ENCODE measurements at regions not wholly inside any gene's neighbourhood (a gene's known extent, or its start where the extent isn't known, plus 50 kb on each side); places are given as distances from the start of the nearest gene placed in this dataset.

DNA sequence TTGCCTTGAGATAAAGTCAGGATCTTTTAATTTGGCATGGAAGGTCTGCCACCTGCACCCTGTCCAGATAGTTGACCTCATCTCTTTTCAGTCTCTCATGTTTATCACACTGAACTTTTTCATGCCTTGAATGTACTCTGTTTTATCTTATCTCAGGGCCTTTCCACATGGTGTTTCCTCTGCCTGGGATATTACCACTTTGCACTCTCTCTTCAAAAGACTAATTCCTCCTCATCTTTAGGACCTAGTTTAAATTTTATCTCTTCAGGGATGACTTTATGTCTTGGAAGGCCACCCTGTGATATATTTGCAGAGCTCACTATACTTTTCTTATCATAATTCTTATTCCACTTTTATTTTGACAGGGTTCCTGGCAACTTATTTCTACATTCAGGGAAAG is 150.0 kb downstream of the DNAJB9 start:
- TF ChIP-seq CTCF (IDR thresholded peaks at IDR 0.05; ENCODE audit: low read depth, low read length, missing input control) (no peak), REST (IDR thresholded peaks at IDR 0.05) (no peak), EGR1 (IDR thresholded peaks at IDR 0.05; ENCODE audit: low read depth in 2 of 2) (no peak), TAF1 (conservative IDR thresholded peaks at IDR 0.05) (no peak), GABPA (IDR thresholded peaks at IDR 0.05 in 1 of 2, conservative IDR thresholded peaks at IDR 0.05 in 1 of 2) (no peak), YY1 (IDR thresholded peaks at IDR 0.05) (no peak), RAD21 (IDR thresholded peaks at IDR 0.05) (no peak), HNF4A (conservative IDR thresholded peaks at IDR 0.05) (no peak), SP1 (IDR thresholded peaks at IDR 0.05) (no peak), HNF4G (IDR thresholded peaks at IDR 0.05) (no peak)
- TF ChIP-seq, protein P1, sequence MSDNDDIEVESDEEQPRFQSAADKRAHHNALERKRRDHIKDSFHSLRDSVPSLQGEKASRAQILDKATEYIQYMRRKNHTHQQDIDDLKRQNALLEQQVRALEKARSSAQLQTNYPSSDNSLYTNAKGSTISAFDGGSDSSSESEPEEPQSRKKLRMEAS (IDR thresholded peaks at IDR 0.05), result no peak
- TF ChIP-seq, protein P2, sequence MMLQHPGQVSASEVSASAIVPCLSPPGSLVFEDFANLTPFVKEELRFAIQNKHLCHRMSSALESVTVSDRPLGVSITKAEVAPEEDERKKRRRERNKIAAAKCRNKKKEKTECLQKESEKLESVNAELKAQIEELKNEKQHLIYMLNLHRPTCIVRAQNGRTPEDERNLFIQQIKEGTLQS (IDR thresholded peaks at IDR 0.05), result no peak
- TF ChIP-seq, protein P3, sequence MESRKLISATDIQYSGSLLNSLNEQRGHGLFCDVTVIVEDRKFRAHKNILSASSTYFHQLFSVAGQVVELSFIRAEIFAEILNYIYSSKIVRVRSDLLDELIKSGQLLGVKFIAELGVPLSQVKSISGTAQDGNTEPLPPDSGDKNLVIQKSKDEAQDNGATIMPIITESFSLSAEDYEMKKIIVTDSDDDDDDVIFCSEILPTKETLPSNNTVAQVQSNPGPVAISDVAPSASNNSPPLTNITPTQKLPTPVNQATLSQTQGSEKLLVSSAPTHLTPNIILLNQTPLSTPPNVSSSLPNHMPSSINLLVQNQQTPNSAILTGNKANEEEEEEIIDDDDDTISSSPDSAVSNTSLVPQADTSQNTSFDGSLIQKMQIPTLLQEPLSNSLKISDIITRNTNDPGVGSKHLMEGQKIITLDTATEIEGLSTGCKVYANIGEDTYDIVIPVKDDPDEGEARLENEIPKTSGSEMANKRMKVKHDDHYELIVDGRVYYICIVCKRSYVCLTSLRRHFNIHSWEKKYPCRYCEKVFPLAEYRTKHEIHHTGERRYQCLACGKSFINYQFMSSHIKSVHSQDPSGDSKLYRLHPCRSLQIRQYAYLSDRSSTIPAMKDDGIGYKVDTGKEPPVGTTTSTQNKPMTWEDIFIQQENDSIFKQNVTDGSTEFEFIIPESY (IDR thresholded peaks at IDR 0.05), result no peak

All from liver (tissue), 3 donors.